GM19193 (cell line): ENCODE measurements at regions not wholly inside any gene's neighbourhood (a gene's known extent, or its start where the extent isn't known, plus 50 kb on each side); places are given as distances from the start of the nearest gene placed in this dataset.

ENCODE experiments used
- POLR2A ChIP-seq: IDR thresholded peaks from 4 replicates; pipeline ENCODE4 v1.6.1; 2011; ENCODE audit not compliant: insufficient read depth, insufficient read length; ENCODE audit errors: extremely low read depth

- TF ChIP-seq POLR2A = no peak
Measured at GRCh38 chr3:193791041-193792032, 198.3 kb downstream of the OPA1 start.

DNA sequence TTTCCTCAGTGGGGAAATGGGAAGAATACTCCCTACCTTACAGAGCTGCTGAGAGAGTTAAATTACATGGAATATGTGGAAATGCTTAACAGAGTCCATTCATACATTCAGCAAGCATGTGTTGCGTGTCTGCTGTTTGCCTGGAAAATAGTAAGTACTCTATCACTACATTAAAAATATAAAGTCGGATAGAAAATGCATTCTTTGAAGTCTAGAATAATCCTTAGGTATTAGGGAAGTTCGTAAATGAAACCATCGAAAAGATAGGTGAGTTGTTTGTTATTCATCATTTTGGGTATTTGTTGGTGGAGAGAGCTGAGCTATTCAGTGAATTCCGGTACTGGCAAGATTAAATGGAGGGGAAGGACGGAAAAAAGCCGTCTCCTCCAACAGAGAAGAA is 200.1 kb downstream of the OPA1 start:
- no peak for TF ChIP-seq POLR2A

GRCh38 chr3:193794002-193794881 is 201.2 kb downstream of the OPA1 start:
- no peak for TF ChIP-seq POLR2A

DNA sequence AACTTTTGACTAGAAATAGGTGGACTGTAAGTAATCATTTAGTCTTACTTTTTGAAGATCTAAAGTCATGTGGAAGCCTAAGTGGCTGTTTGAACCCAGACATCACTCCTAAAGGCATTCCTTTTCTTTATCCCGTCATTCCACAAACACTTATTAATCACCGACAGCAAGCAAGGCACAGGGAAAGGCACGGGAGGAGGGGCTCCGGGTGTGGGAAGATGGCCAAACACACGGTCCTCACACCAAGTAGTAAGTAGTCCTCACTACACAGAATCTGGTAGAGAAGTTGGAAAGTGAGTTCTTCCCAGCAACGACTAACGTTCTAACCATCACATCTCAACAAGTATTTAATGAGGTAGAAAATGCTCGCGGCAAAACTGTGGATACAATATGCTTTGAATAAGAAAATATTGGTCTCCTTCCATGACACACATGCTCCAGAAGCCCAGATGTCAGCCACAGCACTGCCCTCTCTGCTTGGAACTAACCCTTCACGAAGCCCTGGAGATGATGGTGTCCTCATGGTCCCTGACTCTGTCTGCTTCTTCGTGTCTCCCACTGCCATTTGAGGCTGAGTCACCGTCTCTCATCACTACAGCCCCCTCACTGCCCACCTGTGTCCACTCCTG is 202.2 kb downstream of the OPA1 start:
- no peak for TF ChIP-seq POLR2A

- TF ChIP-seq POLR2A = no peak
Measured at GRCh38 chr3:193796089-193796488, 203.1 kb downstream of the OPA1 start.

GRCh38 chr3:193797566-193797965 is 204.6 kb downstream of the OPA1 start:
- no peak for TF ChIP-seq POLR2A

GRCh38 chr3:193798051-193798450 is 205.0 kb downstream of the OPA1 start:
- TF ChIP-seq POLR2A = no peak

GRCh38 chr3:193800138-193801043 is 207.4 kb downstream of the OPA1 start:
- TF ChIP-seq POLR2A = no peak

DNA sequence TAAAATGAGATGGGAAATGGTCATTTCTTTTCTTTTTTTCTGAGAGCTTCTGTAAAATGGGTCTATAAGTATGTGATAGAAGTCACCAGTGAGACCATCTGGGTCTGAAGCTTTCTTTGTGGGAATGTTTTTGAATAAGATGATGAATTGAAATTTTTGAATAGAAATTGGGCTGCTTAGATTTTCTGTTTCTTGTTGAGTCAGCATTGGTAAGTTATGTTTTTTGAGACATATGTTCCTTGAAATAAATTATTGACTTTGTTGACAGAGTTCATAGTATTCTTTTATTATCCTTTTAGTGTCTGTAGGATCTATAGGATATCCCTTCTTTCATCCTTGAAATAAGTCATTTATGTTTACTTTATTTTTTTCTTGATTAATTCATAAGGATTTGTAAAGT is 208.1 kb downstream of the OPA1 start:
- no peak for TF ChIP-seq POLR2A

- TF ChIP-seq POLR2A = no peak
Measured at GRCh38 chr3:193803288-193803687, 210.3 kb downstream of the OPA1 start.

- TF ChIP-seq POLR2A = no peak
Measured at GRCh38 chr3:193805448-193805847, 212.4 kb downstream of the OPA1 start.

DNA sequence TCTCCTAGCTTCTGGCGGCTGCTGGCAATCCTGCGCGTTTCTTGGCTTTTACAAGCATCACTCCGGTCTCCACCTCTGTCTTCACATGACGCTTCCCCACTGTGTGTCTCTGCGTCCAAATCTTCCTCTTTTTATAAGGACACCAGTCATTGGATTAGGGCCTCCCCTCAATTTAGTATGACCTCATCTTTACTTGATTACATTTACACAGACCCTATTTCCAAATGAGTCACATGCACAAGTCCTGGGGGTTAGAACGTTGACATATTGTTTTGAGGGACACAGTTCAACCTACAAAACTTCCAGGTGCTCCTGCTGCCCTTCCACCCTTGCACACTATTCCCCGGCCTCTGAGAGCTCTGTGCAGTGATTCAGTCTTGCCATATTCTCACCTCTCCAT is 215.3 kb downstream of the OPA1 start:
- no peak for TF ChIP-seq POLR2A

DNA sequence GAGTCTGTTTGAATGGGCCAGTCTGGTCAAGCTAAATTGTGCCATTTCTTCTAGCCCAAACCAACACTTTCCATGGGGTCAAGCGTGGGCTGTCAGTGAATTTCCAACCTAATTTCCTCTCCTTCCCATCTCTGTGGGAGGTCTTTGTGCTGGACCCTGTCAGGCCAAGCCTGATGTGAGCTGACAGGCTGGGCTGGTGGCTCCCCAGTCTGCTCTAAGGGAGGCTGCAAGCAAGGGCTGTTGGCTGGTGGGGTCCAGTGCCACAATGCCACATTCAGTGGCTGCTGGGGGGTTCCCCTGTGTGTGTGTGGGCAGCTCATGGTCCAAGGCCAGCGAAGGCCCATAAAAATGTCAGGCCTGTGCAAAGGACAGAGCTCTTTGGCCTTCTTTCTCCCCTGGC is 216.1 kb downstream of the OPA1 start:
- TF ChIP-seq POLR2A = no peak
